GM12892 (cell line): ENCODE measurements at regions not wholly inside any gene's neighbourhood (a gene's known extent, or its start where the extent isn't known, plus 50 kb on each side); places are given as distances from the start of the nearest gene placed in this dataset.

Experiments
- DNase-seq: peaks from one replicate; pipeline ENCODE4 v3.0.0; 2011; ENCODE audit not compliant: insufficient read length
- FAIRE-seq: peaks from 2 replicates; lab custom pipeline; 2011; peaks lifted over from hg19 to GRCh38; lab: Jason Lieb, UNC
- POLR2A ChIP-seq: IDR thresholded peaks from 2 replicates; pipeline ENCODE4 v1.6.1; 2011; ENCODE audit warnings: low read depth, low read length, control low read depth
- POLR2AphosphoS5 ChIP-seq: IDR thresholded peaks from 2 replicates; pipeline ENCODE4 v1.6.1; 2011; ENCODE audit warnings: low read depth, low read length, control low read depth
- TAF1 ChIP-seq: IDR thresholded peaks from 2 replicates; pipeline ENCODE4 v1.6.1; 2011; ENCODE audit warnings: low read depth, mild to moderate bottlenecking, control low read depth, low read length, borderline replicate concordance

- FAIRE-seq: no peak
- no peak for TF ChIP-seq POLR2A
- no peak for TF ChIP-seq POLR2AphosphoS5
- no peak for TF ChIP-seq TAF1
- DNase-seq: no peak
These were observed 1951.8 kb upstream of the ADGRL3 start for GRCh38 chr4:59248313-59248712.

GRCh38 chr4:59249110-59249509 is 1951.0 kb upstream of the ADGRL3 start:
- TF ChIP-seq POLR2AphosphoS5 (no peak), TAF1 (no peak), POLR2A (no peak)
- no peak for FAIRE-seq

GRCh38 chr4:59258002-59258401 is 1942.1 kb upstream of the ADGRL3 start:
- no peak for TF ChIP-seq POLR2A
- DNase-seq: no peak
- FAIRE-seq: no peak

More at GRCh38 chr4:59249110-59249509, 1951.0 kb upstream of the ADGRL3 start:
- no peak for DNase-seq

GRCh38 chr4:59307609-59308008 is 1892.5 kb upstream of the ADGRL3 start:
- no peak for FAIRE-seq
- TF ChIP-seq POLR2A (no peak), POLR2AphosphoS5 (no peak), TAF1 (no peak)

GRCh38 chr4:59314637-59315036 is 1885.5 kb upstream of the ADGRL3 start:
- DNase-seq: no peak
- TF ChIP-seq POLR2AphosphoS5 (no peak), POLR2A (no peak), TAF1 (no peak)
- FAIRE-seq: no peak

More at GRCh38 chr4:59307609-59308008, 1892.5 kb upstream of the ADGRL3 start:
- DNase-seq: no peak

GRCh38 chr4:59339631-59340030 is 1860.5 kb upstream of the ADGRL3 start:
- no peak for DNase-seq
- FAIRE-seq: no peak
- TF ChIP-seq POLR2AphosphoS5 (no peak), POLR2A (no peak), TAF1 (no peak)

- no peak for FAIRE-seq
These were observed 1858.6 kb upstream of the ADGRL3 start for GRCh38 chr4:59341506-59341905.

GRCh38 chr4:59348949-59349348 is 1851.2 kb upstream of the ADGRL3 start:
- TF ChIP-seq POLR2AphosphoS5: no peak
- TF ChIP-seq TAF1: no peak
- no peak for TF ChIP-seq POLR2A
- DNase-seq: no peak
- no peak for FAIRE-seq

More at GRCh38 chr4:59341506-59341905, 1858.6 kb upstream of the ADGRL3 start:
- no peak for DNase-seq
- TF ChIP-seq POLR2AphosphoS5: no peak

GRCh38 chr4:59369229-59369628 is 1830.9 kb upstream of the ADGRL3 start:
- FAIRE-seq (no peak), DNase-seq (no peak)
- TF ChIP-seq POLR2A (no peak), TAF1 (no peak), POLR2AphosphoS5 (no peak)

- FAIRE-seq (no peak), DNase-seq (no peak)
- TF ChIP-seq POLR2A (no peak), POLR2AphosphoS5 (no peak), TAF1 (no peak)
These were observed 1825.7 kb upstream of the ADGRL3 start for GRCh38 chr4:59374416-59374815.

- FAIRE-seq (no peak), DNase-seq (no peak)
- TF ChIP-seq POLR2AphosphoS5 (no peak), TAF1 (no peak), POLR2A (no peak)
These were observed 1819.2 kb upstream of the ADGRL3 start for GRCh38 chr4:59380841-59381366.

GRCh38 chr4:59381591-59381990 is 1818.5 kb upstream of the ADGRL3 start:
- TF ChIP-seq POLR2A (no peak), POLR2AphosphoS5 (no peak), TAF1 (no peak)
- FAIRE-seq: no peak
- DNase-seq: no peak
